DOHH2 (cell line): ENCODE measurements at regions not wholly inside any gene's neighbourhood (a gene's known extent, or its start where the extent isn't known, plus 50 kb on each side); places are given as distances from the start of the nearest gene placed in this dataset.

ENCODE experiments used
- CTCF ChIP-seq: fragments of 200-600 bp; sonication (generic); IDR thresholded peaks from one replicate; pipeline ENCODE4 v1.5.1; 2014; ENCODE audit warnings: antibody characterized with exemption, mild to moderate bottlenecking, low read depth, low read length; ENCODE audit not compliant: poor library complexity, severe bottlenecking
- EZH2phosphoT487 ChIP-seq: fragments of 200-600 bp; sonication (generic); IDR thresholded peaks from 2 replicates; pipeline ENCODE4 v1.6.1; 2017; ENCODE audit warnings: borderline replicate concordance, mild to moderate bottlenecking, antibody characterized with exemption, low read length, moderate library complexity, mixed read lengths

GRCh38 chr12:78420991-78421390 is 443.6 kb upstream of the SYT1 start:
- TF ChIP-seq CTCF: no peak
- no peak for TF ChIP-seq EZH2phosphoT487
